HuH-7.5 (cell line): ENCODE measurements at regions not wholly inside any gene's neighbourhood (a gene's known extent, or its start where the extent isn't known, plus 50 kb on each side); places are given as distances from the start of the nearest gene placed in this dataset.

Experiments used
- DNase-seq: peaks from one replicate; pipeline ENCODE4 v3.0.0; 2011; ENCODE audit warnings: low spot score

- DNase-seq, result no peak
These were observed 275.0 kb upstream of the BMP2 start for GRCh38 chr20:6492271-6493055.

- no peak for DNase-seq
These were observed 276.6 kb upstream of the BMP2 start for GRCh38 chr20:6490849-6491248.

GRCh38 chr20:6489361-6490171 is 277.9 kb upstream of the BMP2 start:
- no peak for DNase-seq

GRCh38 chr20:6485351-6485750 is 282.1 kb upstream of the BMP2 start:
- no peak for DNase-seq

- DNase-seq, result no peak
These were observed 283.8 kb upstream of the BMP2 start for GRCh38 chr20:6483727-6484126.

- DNase-seq, result no peak
These were observed 285.0 kb upstream of the BMP2 start for GRCh38 chr20:6482486-6482885.

- DNase-seq, result no peak
These were observed 286.9 kb upstream of the BMP2 start for GRCh38 chr20:6480328-6481200.

- DNase-seq, result no peak
These were observed 294.3 kb upstream of the BMP2 start for GRCh38 chr20:6473197-6473596.

- no peak for DNase-seq
These were observed 295.6 kb upstream of the BMP2 start for GRCh38 chr20:6471871-6472270.

GRCh38 chr20:6471110-6471647 is 296.3 kb upstream of the BMP2 start:
- no peak for DNase-seq

GRCh38 chr20:6469695-6470094 is 297.8 kb upstream of the BMP2 start:
- no peak for DNase-seq

- DNase-seq, result no peak
These were observed 298.9 kb upstream of the BMP2 start for GRCh38 chr20:6468423-6469116.

- DNase-seq, result no peak
These were observed 299.9 kb upstream of the BMP2 start for GRCh38 chr20:6467562-6467961.

- peak; percentile 21 for DNase-seq
These were observed 301.2 kb upstream of the BMP2 start for GRCh38 chr20:6466075-6466810.

- no peak for DNase-seq
These were observed 316.6 kb upstream of the BMP2 start for GRCh38 chr20:6450841-6451240.

GRCh38 chr20:6440443-6440799 is 317.6 kb upstream of the FERMT1 start:
- DNase-seq, result no peak

- DNase-seq, result no peak
These were observed 317.1 kb upstream of the FERMT1 start for GRCh38 chr20:6439737-6440442.

- no peak for DNase-seq
These were observed 311.3 kb upstream of the FERMT1 start for GRCh38 chr20:6434131-6434530.

- no peak for DNase-seq
These were observed 307.6 kb upstream of the FERMT1 start for GRCh38 chr20:6430381-6430780.

GRCh38 chr20:6426287-6426891 is 303.6 kb upstream of the FERMT1 start:
- DNase-seq, result no peak
